ENCODE measurements at regions not wholly inside any gene's neighbourhood (a gene's known extent, or its start where the extent isn't known, plus 50 kb on each side); places are given as distances from the start of the nearest gene placed in this dataset.
A peak's percentile ranks its signal among the peaks of the same experiment; 100 is the strongest.

DNA sequence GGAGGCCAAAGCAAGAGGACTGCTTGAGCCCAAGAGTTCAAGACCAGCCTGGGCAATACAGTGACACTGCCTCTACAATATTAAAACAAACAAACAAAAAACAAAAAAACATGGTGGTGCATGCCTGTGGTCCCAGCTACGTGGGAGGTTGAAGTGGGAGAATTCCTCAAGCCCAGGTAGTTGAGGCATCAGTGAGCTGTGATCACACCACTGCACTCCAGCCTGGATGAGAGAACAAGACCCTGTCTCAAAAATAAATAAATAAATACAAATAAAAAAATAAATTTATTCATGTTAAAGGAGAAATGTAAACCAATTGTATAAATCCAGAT is 200.6 kb downstream of the BCHE start:
- no peak overlapping the region for H3K9ac ChIP-seq (ENCODE audit: low read length)

GRCh38 chr3:165635791-165636683 is 201.2 kb downstream of the BCHE start:
- Histone ChIP-seq H3K9ac (ENCODE audit: low read length) (no peak overlapping the region), H4K20me1 (ENCODE audit: insufficient read depth, low read length) (no peaks in the 10 kb centered on the region), H3K27me3 (ENCODE audit: low read depth, low read length) (no peaks in the 10 kb centered on the region), H2AFZ (ENCODE audit: low read depth, low read length) (no peak overlapping the region), H3K4me3 (ENCODE audit: low read length) (no peak overlapping the region), H3K79me2 (ENCODE audit: low read length) (no peaks in the 10 kb centered on the region), H3K4me1 (ENCODE audit: low read length) (no peaks in the 10 kb centered on the region), H3K36me3 (replicated peaks; ENCODE audit: low read depth, low read length) (no peaks in the 10 kb centered on the region), H3K4me2 (ENCODE audit: low read length) (no peak overlapping the region), H3K27ac (ENCODE audit: low read length) (no peak overlapping the region), H3K9me3 (ENCODE audit: insufficient read depth, low read length) (no peaks in the 10 kb centered on the region)
- no peak for TF ChIP-seq EZH2phosphoT487 (IDR thresholded peaks at IDR 0.05; ENCODE audit: low read depth)
- no peak for TF ChIP-seq CTCF (IDR thresholded peaks at IDR 0.05; ENCODE audit: low read depth, low read length)

More for the DNA sequence above, 200.6 kb downstream of the BCHE start:
- H3K4me3 ChIP-seq (ENCODE audit: low read length) = no peak overlapping the region
- no peak overlapping the region for H3K4me2 ChIP-seq (ENCODE audit: low read length)
- H4K20me1 ChIP-seq (ENCODE audit: insufficient read depth, low read length) = no peaks in the 10 kb centered on the region
- no peaks in the 10 kb centered on the region for H3K79me2 ChIP-seq (ENCODE audit: low read length)
- no peaks in the 10 kb centered on the region for H3K4me1 ChIP-seq (ENCODE audit: low read length)
- no peaks in the 10 kb centered on the region for H3K27me3 ChIP-seq (ENCODE audit: low read depth, low read length)
- no peaks in the 10 kb centered on the region for H3K9me3 ChIP-seq (ENCODE audit: insufficient read depth, low read length)
- H2AFZ ChIP-seq (ENCODE audit: low read depth, low read length) = no peak overlapping the region
- H3K27ac ChIP-seq (ENCODE audit: low read length) = no peak overlapping the region
- H3K36me3 ChIP-seq (replicated peaks; ENCODE audit: low read depth, low read length) = no peaks in the 10 kb centered on the region
- TF ChIP-seq CTCF (IDR thresholded peaks at IDR 0.05; ENCODE audit: low read depth, low read length) (no peak), EZH2phosphoT487 (IDR thresholded peaks at IDR 0.05; ENCODE audit: low read depth) (no peak)

- H3K4me3 ChIP-seq (ENCODE audit: low read length) = no peak overlapping the region
- H3K9ac ChIP-seq (ENCODE audit: low read length) = no peak overlapping the region
- no peaks in the 10 kb centered on the region for H3K79me2 ChIP-seq (ENCODE audit: low read length)
- H3K27me3 ChIP-seq (ENCODE audit: low read depth, low read length) = no peaks in the 10 kb centered on the region
- H3K4me2 ChIP-seq (ENCODE audit: low read length) = no peak overlapping the region
- TF ChIP-seq CTCF (IDR thresholded peaks at IDR 0.05; ENCODE audit: low read depth, low read length) (peak; percentile 58), EZH2phosphoT487 (IDR thresholded peaks at IDR 0.05; ENCODE audit: low read depth) (no peak)
- H3K27ac ChIP-seq (ENCODE audit: low read length) = no peak overlapping the region
- H3K9me3 ChIP-seq (ENCODE audit: insufficient read depth, low read length) = no peaks in the 10 kb centered on the region
- H3K4me1 ChIP-seq (ENCODE audit: low read length) = no peaks in the 10 kb centered on the region
- H4K20me1 ChIP-seq (ENCODE audit: insufficient read depth, low read length) = no peaks in the 10 kb centered on the region
- H3K36me3 ChIP-seq (replicated peaks; ENCODE audit: low read depth, low read length) = no peaks in the 10 kb centered on the region
- H2AFZ ChIP-seq (ENCODE audit: low read depth, low read length) = no peak overlapping the region
Observed at GRCh38 chr3:165624761-165625160, 212.5 kb downstream of the BCHE start.

DNA sequence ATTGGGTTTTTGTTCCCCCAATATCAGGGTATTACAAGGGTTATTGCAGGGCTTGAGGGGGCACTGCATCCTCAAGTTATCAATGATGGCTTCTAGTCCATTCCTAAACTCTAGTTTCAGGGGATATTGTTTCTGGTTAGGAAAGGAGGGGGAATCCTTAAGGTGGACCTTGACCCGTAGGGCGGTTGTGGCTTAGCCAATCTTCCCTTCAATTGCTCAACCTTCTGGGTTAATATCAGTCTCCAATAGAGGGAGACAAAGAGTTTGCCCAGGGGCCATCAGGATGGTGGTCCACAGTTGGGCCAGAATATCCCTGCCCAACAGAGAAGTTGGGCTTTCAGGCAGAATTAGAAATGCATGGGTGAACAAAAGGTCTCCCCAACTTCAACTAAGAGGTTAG is 214.9 kb downstream of the BCHE start:
- H3K9me3 ChIP-seq (ENCODE audit: insufficient read depth, low read length) = no peaks in the 10 kb centered on the region
- no peaks in the 10 kb centered on the region for H4K20me1 ChIP-seq (ENCODE audit: insufficient read depth, low read length)
- H3K27ac ChIP-seq (ENCODE audit: low read length) = no peak overlapping the region
- H2AFZ ChIP-seq (ENCODE audit: low read depth, low read length) = no peak overlapping the region
- H3K4me3 ChIP-seq (ENCODE audit: low read length) = no peak overlapping the region
- no peaks in the 10 kb centered on the region for H3K27me3 ChIP-seq (ENCODE audit: low read depth, low read length)
- H3K79me2 ChIP-seq (ENCODE audit: low read length) = no peaks in the 10 kb centered on the region
- H3K9ac ChIP-seq (ENCODE audit: low read length) = no peak overlapping the region
- no peak overlapping the region for H3K4me2 ChIP-seq (ENCODE audit: low read length)
- no peaks in the 10 kb centered on the region for H3K4me1 ChIP-seq (ENCODE audit: low read length)
- no peaks in the 10 kb centered on the region for H3K36me3 ChIP-seq (replicated peaks; ENCODE audit: low read depth, low read length)
- TF ChIP-seq EZH2phosphoT487 (IDR thresholded peaks at IDR 0.05; ENCODE audit: low read depth) = no peak
- no peak for TF ChIP-seq CTCF (IDR thresholded peaks at IDR 0.05; ENCODE audit: low read depth, low read length)

All from OCI-LY3 (cell line).